ENCODE measurements at regions not wholly inside any gene's neighbourhood (a gene's known extent, or its start where the extent isn't known, plus 50 kb on each side); places are given as distances from the start of the nearest gene placed in this dataset.
"Not testable (repeated sequence)": the region's sequence is repeated elsewhere in the genome, so short reads cannot be mapped to it uniquely, and the experiment has no call there.

DNA sequence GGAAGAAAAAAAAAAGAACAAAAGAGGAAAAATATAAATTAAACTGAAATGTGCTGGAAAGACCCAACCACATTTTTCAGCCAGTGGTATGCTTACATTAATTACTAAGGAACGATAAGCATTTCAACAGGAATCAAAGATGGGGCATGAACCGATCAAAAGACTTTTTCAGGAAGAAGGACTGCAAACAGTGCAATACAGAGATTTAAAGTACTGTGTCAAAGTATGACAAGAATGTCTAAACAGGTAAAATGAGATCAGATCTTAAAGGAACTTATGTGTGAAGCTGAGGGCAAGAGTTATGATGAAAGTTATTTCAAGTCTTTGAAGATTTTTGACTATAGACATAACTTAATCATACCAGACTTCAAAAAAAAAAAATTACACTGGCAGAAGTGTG, 1761.8 kb downstream of the SLITRK5 start:
- H3K36me3 ChIP-seq (ENCODE audit: insufficient read depth, low read length), result no peaks in the 10 kb centered on the region
- no peaks in the 10 kb centered on the region for H3K4me1 ChIP-seq (ENCODE audit: insufficient read depth, low read length)
- H3K9me3 ChIP-seq (ENCODE audit: control insufficient read depth, insufficient read depth, low read length), result no peaks in the 10 kb centered on the region
- no peak overlapping the region for H3K9ac ChIP-seq (ENCODE audit: low read depth, low read length)

DNA sequence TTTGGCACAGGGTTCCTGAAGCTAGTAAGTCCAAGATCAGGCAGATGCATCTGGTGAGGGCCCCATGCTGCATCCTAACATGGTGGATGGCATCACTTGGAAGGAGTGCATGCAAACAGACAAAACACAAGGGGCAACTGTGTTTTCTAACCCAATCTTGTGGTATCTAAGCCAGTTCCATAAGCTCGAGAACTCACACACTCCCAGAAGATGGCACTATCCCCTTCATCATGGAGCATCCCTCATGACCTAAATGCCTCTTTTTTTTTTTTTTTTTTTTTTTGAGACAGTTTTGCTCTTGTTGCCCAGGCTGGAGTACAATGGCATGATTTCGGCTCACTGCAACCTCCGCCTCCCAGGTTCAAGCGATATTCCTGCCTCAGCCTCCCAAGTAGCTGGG, 1763.5 kb downstream of the SLITRK5 start:
- H3K36me3 ChIP-seq (ENCODE audit: insufficient read depth, low read length); H3K9ac ChIP-seq (ENCODE audit: low read depth, low read length); H3K9me3 ChIP-seq (ENCODE audit: control insufficient read depth, insufficient read depth, low read length); H3K4me1 ChIP-seq (ENCODE audit: insufficient read depth, low read length): not testable (repeated sequence)

GRCh38 chr13:89454681-89455080, 1783.5 kb downstream of the SLITRK5 start:
- Histone ChIP-seq H3K9me3 (ENCODE audit: control insufficient read depth, insufficient read depth, low read length) (no peaks in the 10 kb centered on the region), H3K9ac (ENCODE audit: low read depth, low read length) (no peak overlapping the region), H3K36me3 (ENCODE audit: insufficient read depth, low read length) (no peaks in the 10 kb centered on the region), H3K4me1 (ENCODE audit: insufficient read depth, low read length) (no peaks in the 10 kb centered on the region)

GRCh38 chr13:89455225-89455624, 1784.1 kb downstream of the SLITRK5 start:
- no peaks in the 10 kb centered on the region for H3K4me1 ChIP-seq (ENCODE audit: insufficient read depth, low read length)
- no peaks in the 10 kb centered on the region for H3K36me3 ChIP-seq (ENCODE audit: insufficient read depth, low read length)
- H3K9me3 ChIP-seq (ENCODE audit: control insufficient read depth, insufficient read depth, low read length), result no peaks in the 10 kb centered on the region
- no peak overlapping the region for H3K9ac ChIP-seq (ENCODE audit: low read depth, low read length)

- H3K9ac ChIP-seq (ENCODE audit: low read depth, low read length), result no peak overlapping the region
- H3K9me3 ChIP-seq (ENCODE audit: control insufficient read depth, insufficient read depth, low read length), result no peaks in the 10 kb centered on the region
- H3K4me1 ChIP-seq (ENCODE audit: insufficient read depth, low read length), result no peaks in the 10 kb centered on the region
- H3K36me3 ChIP-seq (ENCODE audit: insufficient read depth, low read length), result no peaks in the 10 kb centered on the region
These were observed 1784.6 kb downstream of the SLITRK5 start for GRCh38 chr13:89455741-89456140.

DNA sequence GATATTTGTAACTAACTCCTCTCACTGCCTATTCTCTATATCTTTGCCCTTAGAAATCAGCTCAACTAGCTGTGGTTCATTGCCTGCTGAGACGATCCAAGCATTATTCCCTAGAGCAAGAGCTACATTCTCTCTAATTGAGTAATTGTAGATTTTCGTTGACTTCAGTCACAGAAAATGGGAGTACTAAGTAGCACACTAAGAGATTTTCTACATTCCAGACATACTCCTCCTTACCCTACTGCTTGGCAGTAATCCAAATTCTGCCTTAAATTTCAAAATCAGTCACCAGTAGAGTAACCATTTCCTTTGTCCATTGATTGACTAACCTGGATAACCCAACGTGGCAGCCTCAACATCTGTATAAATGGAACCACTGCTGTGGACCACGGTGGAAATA, 1786.8 kb downstream of the SLITRK5 start:
- no peaks in the 10 kb centered on the region for H3K4me1 ChIP-seq (ENCODE audit: insufficient read depth, low read length)
- no peaks in the 10 kb centered on the region for H3K9me3 ChIP-seq (ENCODE audit: control insufficient read depth, insufficient read depth, low read length)
- H3K36me3 ChIP-seq (ENCODE audit: insufficient read depth, low read length), result no peaks in the 10 kb centered on the region
- no peak overlapping the region for H3K9ac ChIP-seq (ENCODE audit: low read depth, low read length)

DNA sequence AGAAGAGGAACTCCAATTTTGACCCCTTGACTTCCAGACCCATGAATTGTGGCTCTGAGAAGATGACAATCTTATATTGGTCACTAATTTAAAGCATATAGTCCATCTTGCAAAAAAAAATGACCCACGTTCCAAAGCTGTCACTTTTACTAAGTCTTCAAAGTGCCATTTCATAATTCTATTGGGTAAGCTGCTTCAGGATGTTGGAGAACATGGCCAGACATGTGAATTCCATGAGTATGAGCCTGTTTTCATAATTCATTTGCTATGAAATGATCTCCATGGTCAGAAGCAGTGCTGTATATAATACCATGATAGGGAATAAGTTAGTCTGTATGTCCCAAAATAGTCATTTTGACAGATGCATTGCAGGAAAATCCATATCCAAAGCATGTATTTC, 1787.3 kb downstream of the SLITRK5 start:
- Histone ChIP-seq H3K9me3 (ENCODE audit: control insufficient read depth, insufficient read depth, low read length) (no peaks in the 10 kb centered on the region), H3K36me3 (ENCODE audit: insufficient read depth, low read length) (no peaks in the 10 kb centered on the region), H3K9ac (ENCODE audit: low read depth, low read length) (no peak overlapping the region), H3K4me1 (ENCODE audit: insufficient read depth, low read length) (no peaks in the 10 kb centered on the region)

DNA sequence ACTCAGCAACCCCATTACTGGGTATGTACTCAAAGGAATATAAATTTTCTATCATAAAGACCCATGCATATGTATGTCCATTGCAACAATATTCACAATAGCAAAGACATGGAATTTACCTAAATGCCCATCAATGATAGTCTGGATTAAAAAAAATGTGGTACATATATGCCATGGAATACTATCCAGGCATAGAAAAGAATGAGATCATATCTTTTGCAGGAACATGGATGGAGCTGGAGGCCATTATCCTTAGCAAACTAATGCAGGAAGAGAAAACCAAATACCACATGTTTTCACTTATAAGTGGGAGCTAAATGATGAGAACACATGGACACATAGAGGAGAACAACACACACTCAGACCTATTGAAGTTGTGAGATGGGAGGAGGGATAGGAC, 1789.7 kb downstream of the SLITRK5 start:
- H3K9me3 ChIP-seq (ENCODE audit: control insufficient read depth, insufficient read depth, low read length); H3K4me1 ChIP-seq (ENCODE audit: insufficient read depth, low read length); H3K9ac ChIP-seq (ENCODE audit: low read depth, low read length); H3K36me3 ChIP-seq (ENCODE audit: insufficient read depth, low read length): not testable (repeated sequence)

GRCh38 chr13:89465366-89465765, 1794.2 kb downstream of the SLITRK5 start:
- H3K36me3 ChIP-seq (ENCODE audit: insufficient read depth, low read length), result no peaks in the 10 kb centered on the region
- no peaks in the 10 kb centered on the region for H3K4me1 ChIP-seq (ENCODE audit: insufficient read depth, low read length)
- no peak overlapping the region for H3K9ac ChIP-seq (ENCODE audit: low read depth, low read length)
- no peaks in the 10 kb centered on the region for H3K9me3 ChIP-seq (ENCODE audit: control insufficient read depth, insufficient read depth, low read length)

DNA sequence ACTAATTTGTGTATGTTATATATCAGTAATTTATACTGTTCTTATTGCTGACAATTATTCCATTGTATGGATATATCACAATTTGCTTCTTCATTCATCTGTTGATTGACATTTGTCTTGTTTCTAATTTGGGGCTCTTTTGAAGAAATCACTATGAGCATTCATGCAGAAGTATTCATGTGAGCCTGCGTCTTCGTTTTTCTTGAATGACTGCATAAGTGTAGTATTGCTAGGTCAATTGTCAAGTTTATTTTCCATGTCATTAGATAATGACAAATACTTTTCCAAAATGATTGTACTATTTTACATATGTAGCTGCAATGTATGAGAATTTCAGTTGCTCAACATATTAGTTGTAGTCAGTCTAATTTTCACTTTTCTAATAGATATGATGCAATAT, 1796.9 kb downstream of the SLITRK5 start:
- Histone ChIP-seq H3K9me3 (ENCODE audit: control insufficient read depth, insufficient read depth, low read length) (no peaks in the 10 kb centered on the region; the same call in 1 of the 2 replicates), H3K4me1 (ENCODE audit: insufficient read depth, low read length) (no peaks in the 10 kb centered on the region), H3K9ac (ENCODE audit: low read depth, low read length) (no peak overlapping the region), H3K36me3 (ENCODE audit: insufficient read depth, low read length) (no peaks in the 10 kb centered on the region)

DNA sequence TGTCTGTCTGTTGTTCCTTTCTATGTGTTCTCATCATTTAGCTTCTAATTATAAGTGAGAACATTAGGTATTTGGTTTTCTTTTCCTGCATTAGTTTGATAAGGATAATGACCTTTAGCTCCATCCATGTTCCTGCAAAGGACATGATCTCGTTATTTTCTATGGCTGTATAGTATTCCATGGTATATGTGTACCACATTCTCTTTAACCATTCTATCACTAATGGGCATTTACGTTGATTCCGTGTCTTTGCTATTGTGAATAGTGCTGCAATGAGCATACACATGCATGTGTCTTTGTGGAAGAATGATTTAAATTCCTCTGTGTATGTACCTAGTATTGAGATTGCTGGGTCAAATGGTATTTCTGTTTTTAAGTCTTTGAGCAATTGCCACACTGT, 1799.7 kb downstream of the SLITRK5 start:
- no peaks in the 10 kb centered on the region for H3K4me1 ChIP-seq (ENCODE audit: insufficient read depth, low read length)
- H3K9ac ChIP-seq (ENCODE audit: low read depth, low read length), result no peak overlapping the region
- H3K36me3 ChIP-seq (ENCODE audit: insufficient read depth, low read length), result no peaks in the 10 kb centered on the region
- H3K9me3 ChIP-seq (ENCODE audit: control insufficient read depth, insufficient read depth, low read length), result no peaks in the 10 kb centered on the region; the same call in none of the 2 replicates

DNA sequence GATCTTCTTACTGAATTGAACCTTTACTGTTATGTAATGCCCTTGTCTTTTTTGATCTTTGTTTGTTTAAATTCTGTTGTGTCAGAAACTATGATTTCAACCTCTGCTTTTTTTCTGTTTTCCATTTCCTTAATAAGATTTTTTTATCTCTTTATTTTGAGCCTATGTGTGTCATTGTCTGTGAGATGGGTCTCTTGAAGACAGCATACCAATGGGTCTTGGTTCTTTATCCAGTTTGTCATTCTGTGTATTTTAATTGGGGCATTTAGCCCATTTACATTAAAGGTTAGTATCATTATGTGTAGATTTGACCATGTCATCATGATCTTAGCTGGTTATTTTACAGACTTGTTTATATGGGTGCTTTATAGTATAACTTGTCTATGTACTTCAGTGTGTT, 1803.3 kb downstream of the SLITRK5 start:
- Histone ChIP-seq H3K36me3 (ENCODE audit: insufficient read depth, low read length) (no peaks in the 10 kb centered on the region), H3K9ac (ENCODE audit: low read depth, low read length) (no peak overlapping the region), H3K4me1 (ENCODE audit: insufficient read depth, low read length) (no peaks in the 10 kb centered on the region), H3K9me3 (ENCODE audit: control insufficient read depth, insufficient read depth, low read length) (no peaks in the 10 kb centered on the region; the same call in none of the 2 replicates)

- Histone ChIP-seq H3K9me3 (ENCODE audit: control insufficient read depth, insufficient read depth, low read length) (no peaks in the 10 kb centered on the region), H3K36me3 (ENCODE audit: insufficient read depth, low read length) (no peaks in the 10 kb centered on the region), H3K9ac (ENCODE audit: low read depth, low read length) (no peak overlapping the region), H3K4me1 (ENCODE audit: insufficient read depth, low read length) (no peaks in the 10 kb centered on the region)
These were observed 1814.9 kb downstream of the SLITRK5 start for GRCh38 chr13:89486065-89486464.

GRCh38 chr13:89486709-89487108, 1815.5 kb downstream of the SLITRK5 start:
- H3K9ac ChIP-seq (ENCODE audit: low read depth, low read length), result no peak overlapping the region
- H3K4me1 ChIP-seq (ENCODE audit: insufficient read depth, low read length), result no peaks in the 10 kb centered on the region
- H3K9me3 ChIP-seq (ENCODE audit: control insufficient read depth, insufficient read depth, low read length), result no peaks in the 10 kb centered on the region
- no peaks in the 10 kb centered on the region for H3K36me3 ChIP-seq (ENCODE audit: insufficient read depth, low read length)

- Histone ChIP-seq H3K9ac (ENCODE audit: low read depth, low read length) (no peak overlapping the region), H3K4me1 (ENCODE audit: insufficient read depth, low read length) (no peaks in the 10 kb centered on the region), H3K36me3 (ENCODE audit: insufficient read depth, low read length) (no peaks in the 10 kb centered on the region), H3K9me3 (ENCODE audit: control insufficient read depth, insufficient read depth, low read length) (no peaks in the 10 kb centered on the region)
These were observed 1819.5 kb downstream of the SLITRK5 start for GRCh38 chr13:89490661-89491060.

- Histone ChIP-seq H3K4me1 (ENCODE audit: insufficient read depth, low read length) (no peaks in the 10 kb centered on the region), H3K9ac (ENCODE audit: low read depth, low read length) (no peak overlapping the region), H3K9me3 (ENCODE audit: control insufficient read depth, insufficient read depth, low read length) (no peaks in the 10 kb centered on the region), H3K36me3 (ENCODE audit: insufficient read depth, low read length) (no peaks in the 10 kb centered on the region)
These were observed 1825.3 kb downstream of the SLITRK5 start for GRCh38 chr13:89496478-89496877.

All from ES-I3 (cell line).